ENCODE measurements at regions not wholly inside any gene's neighbourhood (a gene's known extent, or its start where the extent isn't known, plus 50 kb on each side); places are given as distances from the start of the nearest gene placed in this dataset.

DNA sequence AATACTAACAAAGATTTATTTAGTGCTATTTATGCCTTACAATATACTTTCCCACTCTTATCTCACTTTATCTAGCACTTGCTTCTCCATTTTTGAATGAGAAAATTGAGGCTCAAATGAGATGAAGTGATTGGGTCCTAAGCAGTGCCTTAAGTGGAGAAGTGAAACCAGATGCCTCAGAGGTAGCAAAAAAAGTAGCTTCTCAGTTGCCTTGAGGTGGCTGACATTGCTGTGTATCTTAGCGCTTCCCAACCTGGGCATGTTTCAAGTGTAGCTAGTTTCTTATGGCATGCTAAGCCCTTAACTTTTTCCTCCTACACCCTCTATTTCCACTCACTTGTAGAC lies 390.4 kb downstream of the OMA1 start:
- Mint-ChIP-seq H3K9me3 (no peaks in the 10 kb centered on the region), H3K27me3 (peaks cover 12% of the 10 kb centered on the region), H3K36me3 (ENCODE audit: low read depth) (no peaks in the 10 kb centered on the region), H3K4me1 (no peaks in the 10 kb centered on the region), H3K27ac (no peak overlapping the region), H3K4me3 (no peak overlapping the region)
- no peak for ATAC-seq (replicated peaks)

DNA sequence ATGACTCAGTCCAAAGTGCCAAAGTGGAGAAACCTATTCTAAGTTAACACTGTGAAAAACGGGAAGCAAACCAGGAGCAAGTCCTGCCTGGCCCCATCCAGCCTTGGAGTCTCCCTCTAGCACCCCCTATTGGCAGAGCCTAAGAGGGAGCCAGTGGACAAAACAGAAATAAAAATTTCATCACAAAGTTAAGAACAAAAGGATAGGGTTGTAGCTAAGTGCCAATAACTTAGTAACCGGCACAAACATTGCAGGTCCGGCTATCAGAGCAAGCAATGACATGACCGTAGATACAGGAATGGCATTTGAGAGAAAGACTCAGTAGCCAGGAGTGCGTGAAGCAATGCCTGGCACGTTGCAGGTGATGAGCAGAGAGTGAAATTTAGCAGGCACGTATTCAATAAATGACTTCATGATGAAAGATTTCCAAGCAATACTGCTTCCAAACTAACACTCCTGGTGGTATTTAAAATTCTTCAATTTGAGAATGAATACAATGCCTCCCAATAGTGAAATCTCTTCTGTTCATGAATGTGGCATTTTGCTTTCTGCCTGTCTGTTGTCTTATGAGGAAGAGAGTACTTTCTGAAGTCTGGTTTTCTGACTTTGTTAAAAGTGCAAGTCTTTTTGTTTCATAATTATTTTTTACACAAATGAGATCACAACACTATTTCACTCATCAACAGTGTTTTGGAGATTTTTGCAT lies 391.0 kb downstream of the OMA1 start:
- no peak for ATAC-seq (replicated peaks)
- Mint-ChIP-seq H3K9me3 (no peaks in the 10 kb centered on the region), H3K27ac (no peak overlapping the region), H3K27me3 (peaks cover 12% of the 10 kb centered on the region), H3K4me3 (no peak overlapping the region), H3K36me3 (ENCODE audit: low read depth) (no peaks in the 10 kb centered on the region), H3K4me1 (no peaks in the 10 kb centered on the region)

- H3K4me3 Mint-ChIP-seq: no peak overlapping the region
- H3K27me3 Mint-ChIP-seq: peaks cover 12% of the 10 kb centered on the region
- no peaks in the 10 kb centered on the region for H3K9me3 Mint-ChIP-seq
- no peak overlapping the region for H3K27ac Mint-ChIP-seq
- no peaks in the 10 kb centered on the region for H3K36me3 Mint-ChIP-seq (ENCODE audit: low read depth)
- ATAC-seq (replicated peaks): no peak
- no peaks in the 10 kb centered on the region for H3K4me1 Mint-ChIP-seq
These were observed 392.3 kb downstream of the OMA1 start for GRCh38 chr1:58154256-58154655.

GRCh38 chr1:58152697-58153096 lies 393.8 kb downstream of the OMA1 start:
- Mint-ChIP-seq H3K27ac (no peak overlapping the region), H3K27me3 (peaks cover 12% of the 10 kb centered on the region), H3K4me1 (no peaks in the 10 kb centered on the region), H3K9me3 (no peaks in the 10 kb centered on the region), H3K36me3 (ENCODE audit: low read depth) (no peaks in the 10 kb centered on the region), H3K4me3 (no peak overlapping the region)
- no peak for ATAC-seq (replicated peaks)

GRCh38 chr1:58149271-58149812 lies 397.2 kb downstream of the OMA1 start:
- Mint-ChIP-seq H3K36me3 (ENCODE audit: low read depth) (no peaks in the 10 kb centered on the region), H3K4me3 (no peak overlapping the region), H3K27me3 (peaks cover 8% of the 10 kb centered on the region), H3K9me3 (no peaks in the 10 kb centered on the region), H3K27ac (no peak overlapping the region), H3K4me1 (no peaks in the 10 kb centered on the region)
- ATAC-seq (replicated peaks): no peak

DNA sequence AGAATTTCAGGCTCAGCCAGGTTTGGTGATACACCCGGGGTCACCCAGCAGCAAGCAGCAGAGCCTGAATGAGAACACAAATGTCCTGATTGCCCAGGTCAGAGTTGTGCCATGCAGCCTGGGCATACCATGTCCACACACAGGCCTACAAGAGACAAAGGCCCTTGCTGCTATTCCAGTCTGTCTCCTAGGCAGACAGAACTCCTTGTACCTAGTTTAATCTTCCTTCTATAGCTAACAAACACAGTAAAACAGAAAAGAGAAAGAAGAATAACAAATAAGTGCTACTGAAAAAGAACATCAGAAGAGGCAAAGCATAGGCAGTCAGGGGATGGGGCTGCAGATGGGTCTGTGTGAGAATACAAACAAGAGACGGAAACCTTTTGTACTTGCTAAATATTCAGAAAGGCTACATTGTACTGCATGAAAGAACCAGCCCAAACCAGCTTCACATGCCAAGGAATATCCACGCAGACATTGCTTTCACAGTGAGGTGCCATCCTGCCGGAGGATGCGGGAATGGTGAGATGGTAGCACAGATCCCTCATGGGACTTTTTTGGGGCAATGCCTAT lies 401.7 kb downstream of the OMA1 start:
- no peak overlapping the region for H3K4me3 Mint-ChIP-seq
- no peak for ATAC-seq (replicated peaks)
- H3K4me1 Mint-ChIP-seq: no peaks in the 10 kb centered on the region
- H3K9me3 Mint-ChIP-seq: peaks cover 7% of the 10 kb centered on the region
- no peaks in the 10 kb centered on the region for H3K27me3 Mint-ChIP-seq
- H3K27ac Mint-ChIP-seq: no peak overlapping the region
- no peaks in the 10 kb centered on the region for H3K36me3 Mint-ChIP-seq (ENCODE audit: low read depth)

DNA sequence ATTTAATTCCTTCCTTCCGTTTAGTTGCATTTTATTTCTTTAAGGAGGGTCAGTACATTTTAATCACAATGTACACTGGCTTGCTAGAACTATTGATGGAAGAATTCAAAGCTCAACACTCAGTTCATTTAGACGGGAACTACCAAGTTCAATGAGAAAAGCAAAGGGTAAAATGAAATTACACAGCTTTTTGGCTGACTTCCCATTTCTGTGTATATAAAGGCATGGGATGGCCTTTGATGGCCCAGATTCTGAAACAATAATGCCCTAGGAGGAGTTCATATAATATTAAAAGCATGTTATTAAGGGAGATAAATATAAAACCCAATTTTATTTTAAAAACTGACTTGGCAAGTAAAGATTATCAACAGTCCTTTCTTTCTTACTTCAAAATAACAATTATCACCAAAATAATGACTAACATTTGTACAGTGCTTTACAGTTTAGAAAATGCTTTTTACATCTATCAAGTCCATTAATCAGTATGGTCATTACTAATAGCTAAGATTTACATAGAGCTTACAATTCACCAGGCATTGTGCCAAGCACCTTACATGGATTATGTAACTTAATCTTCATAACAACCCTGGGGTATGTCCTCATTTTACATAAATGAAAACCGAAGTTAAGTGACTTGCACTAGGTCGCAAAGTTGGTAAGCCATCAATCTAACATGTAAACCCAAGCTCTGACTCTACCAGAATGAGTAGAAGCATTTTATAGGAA lies 402.4 kb downstream of the OMA1 start:
- Mint-ChIP-seq H3K9me3 (peaks cover 9% of the 10 kb centered on the region), H3K4me1 (no peaks in the 10 kb centered on the region), H3K27ac (no peak overlapping the region), H3K27me3 (no peaks in the 10 kb centered on the region), H3K36me3 (ENCODE audit: low read depth) (no peaks in the 10 kb centered on the region), H3K4me3 (no peak overlapping the region)
- no peak for ATAC-seq (replicated peaks)

- Mint-ChIP-seq H3K36me3 (ENCODE audit: low read depth) (no peaks in the 10 kb centered on the region), H3K4me1 (peaks cover 5% of the 10 kb centered on the region)
These were observed 410.1 kb downstream of the OMA1 start for GRCh38 chr1:58136387-58136786.

DNA sequence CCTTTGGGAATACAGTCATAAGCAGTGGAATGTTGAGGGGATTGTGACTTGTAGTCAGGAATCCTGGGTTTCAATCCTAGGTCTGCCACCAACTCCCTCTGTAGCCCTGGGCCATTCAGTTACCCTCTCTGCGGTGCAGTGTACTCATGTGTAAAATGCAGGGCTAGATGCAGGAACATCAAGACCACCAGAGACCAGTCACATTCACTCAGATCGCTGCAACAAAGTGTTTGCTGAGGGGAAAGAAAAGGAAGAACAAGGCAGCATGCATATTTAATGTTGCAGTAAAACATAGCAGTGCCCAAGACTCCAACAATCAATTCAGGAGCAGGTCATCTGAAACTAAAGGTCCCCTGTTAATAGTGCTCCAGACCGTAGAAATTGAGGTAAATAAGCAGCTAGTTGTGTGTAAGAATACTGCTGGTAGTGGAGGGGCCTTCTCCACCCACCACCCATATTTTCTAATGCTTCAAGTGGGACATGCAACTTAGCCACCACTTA lies 410.7 kb downstream of the OMA1 start:
- Mint-ChIP-seq H3K4me1 (peaks cover 5% of the 10 kb centered on the region), H3K27ac (no peak overlapping the region), H3K27me3 (peaks cover 3% of the 10 kb centered on the region), H3K4me3 (no peak overlapping the region), H3K9me3 (peaks cover 22% of the 10 kb centered on the region), H3K36me3 (ENCODE audit: low read depth) (no peaks in the 10 kb centered on the region)
- no peak for ATAC-seq (replicated peaks)

More at GRCh38 chr1:58136387-58136786, 410.1 kb downstream of the OMA1 start:
- no peak for ATAC-seq (replicated peaks)
- peaks cover 3% of the 10 kb centered on the region for H3K27me3 Mint-ChIP-seq
- H3K9me3 Mint-ChIP-seq: peaks cover 22% of the 10 kb centered on the region
- no peak overlapping the region for H3K4me3 Mint-ChIP-seq
- no peak overlapping the region for H3K27ac Mint-ChIP-seq

GRCh38 chr1:58133562-58133961 lies 413.0 kb downstream of the OMA1 start:
- Mint-ChIP-seq H3K4me3 (no peak overlapping the region), H3K4me1 (peaks cover 5% of the 10 kb centered on the region), H3K27ac (no peak overlapping the region), H3K9me3 (peaks cover 9% of the 10 kb centered on the region), H3K27me3 (peaks cover 2% of the 10 kb centered on the region), H3K36me3 (ENCODE audit: low read depth) (no peaks in the 10 kb centered on the region)
- no peak for ATAC-seq (replicated peaks)

- no peaks in the 10 kb centered on the region for H3K9me3 Mint-ChIP-seq
- peaks cover 2% of the 10 kb centered on the region for H3K27me3 Mint-ChIP-seq
- no peaks in the 10 kb centered on the region for H3K4me1 Mint-ChIP-seq
- ATAC-seq (replicated peaks): no peak
- no peak overlapping the region for H3K27ac Mint-ChIP-seq
- H3K36me3 Mint-ChIP-seq (ENCODE audit: low read depth): no peaks in the 10 kb centered on the region
- H3K4me3 Mint-ChIP-seq: no peak overlapping the region
These were observed 423.5 kb downstream of the OMA1 start for GRCh38 chr1:58123051-58123450.

DNA sequence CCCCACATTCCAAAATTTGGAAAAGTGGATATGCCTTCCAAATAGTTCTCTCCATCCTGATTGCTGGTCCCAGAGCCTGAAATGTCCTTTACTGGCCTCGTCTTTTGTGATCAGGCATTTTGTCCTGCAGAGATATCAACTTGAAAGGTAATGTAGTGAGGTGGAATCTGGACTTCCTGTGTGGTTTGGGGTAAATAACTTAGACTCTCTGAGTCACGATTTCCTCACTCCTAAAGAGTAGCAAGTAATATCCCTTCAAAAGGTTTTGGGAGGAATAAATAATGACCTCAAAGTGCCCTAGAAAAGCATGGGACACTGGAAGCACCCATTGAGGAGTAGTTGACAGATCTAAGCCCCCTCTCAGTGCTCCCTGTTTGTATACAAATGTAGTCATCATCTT lies 426.6 kb downstream of the OMA1 start:
- Mint-ChIP-seq H3K9me3 (no peaks in the 10 kb centered on the region), H3K4me1 (no peaks in the 10 kb centered on the region), H3K36me3 (ENCODE audit: low read depth) (no peaks in the 10 kb centered on the region), H3K27me3 (peaks cover 3% of the 10 kb centered on the region), H3K27ac (no peak overlapping the region), H3K4me3 (no peak overlapping the region)
- ATAC-seq (replicated peaks): peak; percentile 24

- no peaks in the 10 kb centered on the region for H3K4me1 Mint-ChIP-seq
- no peak for ATAC-seq (replicated peaks)
- no peak overlapping the region for H3K4me3 Mint-ChIP-seq
- H3K27me3 Mint-ChIP-seq: peaks cover 6% of the 10 kb centered on the region
- H3K9me3 Mint-ChIP-seq: peaks cover 6% of the 10 kb centered on the region
- no peaks in the 10 kb centered on the region for H3K36me3 Mint-ChIP-seq (ENCODE audit: low read depth)
- H3K27ac Mint-ChIP-seq: no peak overlapping the region
These were observed 430.2 kb downstream of the OMA1 start for GRCh38 chr1:58116284-58116683.

- Mint-ChIP-seq H3K27ac (no peak overlapping the region), H3K36me3 (ENCODE audit: low read depth) (no peaks in the 10 kb centered on the region), H3K4me1 (no peaks in the 10 kb centered on the region), H3K9me3 (peaks cover 5% of the 10 kb centered on the region), H3K27me3 (peaks cover 8% of the 10 kb centered on the region), H3K4me3 (no peak overlapping the region)
- ATAC-seq (replicated peaks): no peak
These were observed 436.8 kb downstream of the OMA1 start for GRCh38 chr1:58109646-58110200.
